Effector memory CD8-positive, alpha-beta T cell (primary cell): ENCODE measurements at regions not wholly inside any gene's neighbourhood (a gene's known extent, or its start where the extent isn't known, plus 50 kb on each side); places are given as distances from the start of the nearest gene placed in this dataset.

Experiments
- ATAC-seq: fragments of 150-1000 bp; cut with Tn5 transposase; replicated peaks from 2 replicates; pipeline ENCODE4 v1.10.0; 2021; ENCODE audit warnings: mild to moderate bottlenecking, moderate library complexity
- DNase-seq, 3 experiments: peaks; one replicate each; pipeline ENCODE4 v3.0.0; 2021
- H3K27ac Mint-ChIP-seq, 2 donors: one replicate each; pipeline ENCODE4 v1.8.0; 2022; ENCODE audit warnings: mild to moderate bottlenecking in 2 of 2, mixed read lengths in 2 of 2, moderate library complexity in 2 of 2
- H3K27me3 Mint-ChIP-seq, 2 donors: one replicate each; pipeline ENCODE4 v1.8.0; 2022; ENCODE audit warnings: mixed read lengths in 2 of 2
- H3K36me3 Mint-ChIP-seq: one replicate; pipeline ENCODE4 v1.8.0; 2022; ENCODE audit warnings: mild to moderate bottlenecking, moderate library complexity, mixed read lengths; ENCODE audit not compliant: insufficient read depth
- H3K4me1 Mint-ChIP-seq, 2 donors: one replicate each; pipeline ENCODE4 v1.8.0; 2022; ENCODE audit warnings: low read depth in 2 of 2, mixed read lengths in 2 of 2
- H3K4me3 Mint-ChIP-seq, 2 donors: one replicate each; pipeline ENCODE4 v1.8.0; 2022; ENCODE audit warnings: mild to moderate bottlenecking in 2 of 2, mixed read lengths in 2 of 2, moderate library complexity in 2 of 2
- H3K9me3 Mint-ChIP-seq, 2 donors: one replicate each; pipeline ENCODE4 v1.8.0; 2022; ENCODE audit warnings: mixed read lengths in 2 of 2

DNA sequence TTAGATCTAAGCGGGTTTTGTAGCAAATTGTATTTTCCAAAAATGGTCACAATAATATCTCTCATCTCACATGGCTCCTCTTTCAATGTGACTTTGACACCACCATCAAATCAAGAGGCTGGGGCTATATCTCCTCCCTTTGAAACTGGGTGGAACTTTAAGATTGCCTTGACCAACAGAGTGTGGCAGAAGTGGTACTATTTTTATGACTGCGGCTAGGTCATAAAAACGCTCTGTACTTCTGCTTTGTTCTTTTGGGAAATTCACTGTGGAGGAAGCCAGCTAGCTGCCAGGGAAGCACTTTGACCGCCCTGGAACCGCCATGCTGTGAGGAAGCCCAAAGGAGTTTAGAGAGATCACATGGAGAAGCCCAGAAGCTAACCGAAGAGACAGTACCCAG, 50.7 kb upstream of the ACOT11 start:
- ATAC-seq (no peak), DNase-seq (no peak)
- Mint-ChIP-seq H3K36me3 (no peaks in the 10 kb centered on the region), H3K9me3 (no peaks in the 10 kb centered on the region), H3K4me3 (no peak overlapping the region), H3K27ac (no peak overlapping the region), H3K4me1 (peaks cover 4 to 6% of the 10 kb centered on the region in 2 donors), H3K27me3 (peaks cover 44 to 89% of the 10 kb centered on the region in 2 donors)

DNA sequence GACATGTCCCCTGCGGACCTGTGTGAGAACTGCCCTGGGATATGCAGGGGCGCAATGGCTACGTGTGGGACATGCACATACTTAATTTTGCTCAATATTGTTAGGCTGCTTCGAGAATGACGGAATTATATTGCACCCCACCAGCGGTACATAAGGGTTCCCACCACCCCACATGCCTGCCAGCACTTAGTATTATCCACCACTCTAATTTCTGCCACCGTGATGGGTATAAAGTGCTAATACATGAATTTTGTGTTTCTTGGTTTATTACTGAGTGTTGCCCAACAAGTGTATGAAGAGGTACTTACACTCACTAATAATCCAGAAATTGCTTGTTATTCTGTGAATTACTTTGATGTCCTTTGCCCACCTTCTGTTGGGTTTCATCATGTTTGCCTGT, 52.1 kb upstream of the ACOT11 start:
- ATAC-seq (no peak), DNase-seq (no peak)
- Mint-ChIP-seq H3K9me3 (no peaks in the 10 kb centered on the region), H3K4me1 (peaks cover 4 to 6% of the 10 kb centered on the region in 2 donors), H3K27ac (no peak overlapping the region), H3K36me3 (no peaks in the 10 kb centered on the region), H3K27me3 (peaks cover 42 to 82% of the 10 kb centered on the region in 2 donors), H3K4me3 (no peak overlapping the region)

DNA sequence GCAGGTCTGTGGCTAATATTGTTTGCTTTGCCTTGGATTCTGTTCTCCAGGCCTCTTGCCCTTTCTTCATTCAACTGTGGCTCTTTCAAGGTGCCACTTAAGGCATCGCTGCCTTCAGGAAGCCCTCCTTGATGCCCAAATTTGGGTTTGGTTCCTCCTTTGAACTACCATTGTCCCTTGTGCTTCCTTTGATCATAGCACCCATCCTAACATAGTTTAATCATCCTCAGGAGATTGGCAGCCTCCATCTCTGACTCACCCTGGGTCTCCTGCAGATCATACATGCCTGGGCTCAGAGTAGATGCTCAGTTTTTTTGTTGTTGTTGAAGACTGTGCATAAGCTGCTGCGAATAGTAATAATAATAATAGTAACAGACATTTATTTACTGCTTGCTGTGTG, 54.4 kb upstream of the ACOT11 start:
- no peak overlapping the region for H3K4me3 Mint-ChIP-seq
- peaks cover 38 to 63% of the 10 kb centered on the region in 2 donors for H3K27me3 Mint-ChIP-seq
- no peak for ATAC-seq

DNA sequence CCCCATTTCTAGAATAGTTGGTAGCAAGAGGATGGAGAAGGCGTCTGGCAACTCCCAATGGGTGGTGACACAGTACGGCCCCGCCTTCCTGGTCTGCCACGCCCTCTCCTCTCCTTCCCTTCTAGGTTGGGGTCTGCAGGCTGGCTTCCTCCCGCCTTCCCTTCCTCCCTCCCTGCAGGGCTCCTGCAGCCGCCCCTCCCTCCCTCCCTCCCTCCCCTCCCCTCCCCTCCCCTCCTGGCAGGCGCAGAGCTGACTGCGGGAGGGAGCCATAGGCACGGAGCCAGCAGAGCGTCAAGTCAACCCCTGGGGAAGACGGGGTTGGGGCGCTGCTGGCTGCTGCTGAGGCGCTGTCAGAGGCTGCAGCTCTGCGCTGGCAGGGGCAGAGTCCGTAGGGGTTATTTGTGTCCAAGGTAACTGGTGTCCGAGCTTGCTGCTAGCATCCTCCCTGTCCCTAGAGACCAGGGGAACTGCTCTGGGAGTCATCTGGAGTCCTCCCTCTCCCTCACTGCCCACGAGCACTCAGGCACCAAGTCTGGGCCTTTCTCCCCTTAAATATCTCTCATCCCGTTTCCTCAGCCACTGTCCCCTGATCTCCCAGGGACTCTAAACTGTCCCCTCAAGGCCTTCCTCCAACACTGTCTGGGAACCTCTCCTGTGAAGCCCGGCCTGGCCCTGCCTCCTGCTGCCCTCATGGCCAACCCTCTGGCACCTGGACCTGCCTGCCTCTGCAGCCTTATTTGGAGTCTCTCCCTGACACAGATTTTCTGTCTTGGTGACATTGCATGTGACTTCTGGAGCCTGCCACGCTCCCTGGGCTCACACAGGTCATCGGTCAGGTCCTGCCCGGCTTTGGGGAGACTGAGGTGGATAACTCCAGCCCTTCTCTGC, 57.4 kb upstream of the ACOT11 start:
- DNase-seq (no peak), ATAC-seq (no peak)
- Mint-ChIP-seq H3K4me3 (peak overlapping the region in 1 of 2 donors; percentile 18), H3K36me3 (peaks cover 6% of the 10 kb centered on the region), H3K9me3 (no peaks in the 10 kb centered on the region), H3K27ac (peak overlapping the region in 1 of 2 donors; percentile 59), H3K4me1 (peaks cover 25% of the 10 kb centered on the region in 2 donors), H3K27me3 (peaks cover 13 to 33% of the 10 kb centered on the region in 2 donors)

More for the DNA sequence above, 54.4 kb upstream of the ACOT11 start:
- H3K36me3 Mint-ChIP-seq: no peaks in the 10 kb centered on the region
- H3K4me1 Mint-ChIP-seq: peaks cover 3 to 10% of the 10 kb centered on the region in 2 donors
- no peak overlapping the region for H3K27ac Mint-ChIP-seq
- H3K9me3 Mint-ChIP-seq: no peaks in the 10 kb centered on the region
- no peak for DNase-seq

DNA sequence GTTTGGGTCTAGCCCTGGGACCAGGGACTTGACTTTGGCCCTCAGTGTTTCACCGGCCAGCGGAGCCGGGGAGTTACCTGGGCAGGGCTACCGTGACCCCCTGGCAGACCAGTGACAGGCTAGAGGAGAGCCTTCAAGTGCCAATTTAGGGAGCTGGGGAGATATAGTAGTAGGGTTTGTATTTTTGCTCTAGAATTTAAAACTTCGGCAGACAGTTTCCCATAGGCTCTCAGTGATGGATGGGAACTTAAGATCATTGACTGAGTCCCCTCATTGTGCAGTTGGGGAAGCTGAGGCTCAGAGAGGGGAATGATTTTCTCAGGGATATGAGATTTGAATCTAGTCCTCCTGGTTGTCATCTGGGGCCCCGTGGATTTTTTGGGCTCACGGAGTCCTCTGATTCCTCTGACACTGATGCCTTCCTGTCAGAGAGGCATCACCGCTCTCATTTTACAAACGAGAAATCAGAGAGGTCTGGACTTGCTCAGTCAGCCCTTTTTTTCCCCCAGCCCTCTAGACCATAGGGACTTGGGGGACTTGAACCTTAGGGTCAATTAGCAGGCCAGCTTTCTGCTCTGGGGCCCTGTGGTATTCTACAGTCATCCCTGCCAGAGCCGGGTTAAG, 58.3 kb upstream of the ACOT11 start:
- Mint-ChIP-seq H3K4me1 (peaks cover 32% of the 10 kb centered on the region in 2 donors), H3K36me3 (peaks cover 12% of the 10 kb centered on the region), H3K9me3 (no peaks in the 10 kb centered on the region), H3K27ac (peak overlapping the region; percentile 80 to 86), H3K4me3 (peak overlapping the region; percentile 71 to 92), H3K27me3 (peaks cover 7 to 25% of the 10 kb centered on the region in 2 donors)
- no peak for DNase-seq
- no peak for ATAC-seq

DNA sequence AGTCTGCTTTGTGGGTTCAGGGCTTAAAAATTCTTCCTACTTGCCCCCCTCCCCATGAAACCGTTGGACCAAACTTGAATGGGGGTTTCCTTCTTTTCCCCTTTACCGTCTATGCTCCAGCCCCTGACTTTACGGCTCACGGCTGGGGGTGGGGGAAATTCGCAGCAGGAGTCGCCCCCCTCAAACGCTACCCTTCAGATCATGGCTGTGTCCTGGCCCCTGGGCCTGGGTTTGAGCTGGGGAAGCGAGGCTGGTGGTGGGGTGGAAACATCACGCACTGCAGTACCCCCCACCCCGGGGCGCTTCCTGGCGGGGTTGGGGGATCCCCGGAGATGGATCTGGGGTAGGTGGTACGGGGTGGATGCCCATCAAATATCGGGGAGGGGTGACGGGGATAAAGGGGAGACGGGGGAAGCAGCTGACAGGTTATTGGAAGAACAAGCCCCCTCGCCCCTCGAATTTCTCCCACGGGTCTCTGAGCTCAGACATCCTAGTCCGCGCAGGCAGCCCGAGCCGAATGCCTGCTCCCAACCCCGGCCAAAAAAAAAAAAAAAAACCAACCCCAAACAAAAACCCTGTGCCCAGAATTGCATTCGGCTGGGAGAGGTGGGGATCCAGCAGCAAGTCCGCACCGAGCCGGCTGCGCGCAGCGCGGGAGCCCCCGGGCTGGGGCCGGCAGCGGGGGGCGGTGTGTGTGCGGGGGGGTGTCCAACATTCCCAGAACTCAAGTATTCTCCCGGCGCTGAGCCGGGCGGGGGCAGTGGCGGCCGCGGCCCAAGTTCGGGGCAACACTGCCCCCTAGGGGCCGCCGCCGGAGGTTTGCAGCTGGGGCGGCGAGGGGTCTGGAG, 59.0 kb upstream of the ACOT11 start:
- peaks cover 37 to 39% of the 10 kb centered on the region in 2 donors for H3K4me1 Mint-ChIP-seq
- DNase-seq (peak; percentile 68 to 75 (median 69)), ATAC-seq (peak; percentile 67)
- H3K4me3 Mint-ChIP-seq: peak overlapping the region; percentile 71 to 92
- peaks cover 12% of the 10 kb centered on the region for H3K36me3 Mint-ChIP-seq
- H3K27me3 Mint-ChIP-seq: peaks cover 7 to 17% of the 10 kb centered on the region in 2 donors
- peak overlapping the region; percentile 80 to 86 for H3K27ac Mint-ChIP-seq
- H3K9me3 Mint-ChIP-seq: no peaks in the 10 kb centered on the region

DNA sequence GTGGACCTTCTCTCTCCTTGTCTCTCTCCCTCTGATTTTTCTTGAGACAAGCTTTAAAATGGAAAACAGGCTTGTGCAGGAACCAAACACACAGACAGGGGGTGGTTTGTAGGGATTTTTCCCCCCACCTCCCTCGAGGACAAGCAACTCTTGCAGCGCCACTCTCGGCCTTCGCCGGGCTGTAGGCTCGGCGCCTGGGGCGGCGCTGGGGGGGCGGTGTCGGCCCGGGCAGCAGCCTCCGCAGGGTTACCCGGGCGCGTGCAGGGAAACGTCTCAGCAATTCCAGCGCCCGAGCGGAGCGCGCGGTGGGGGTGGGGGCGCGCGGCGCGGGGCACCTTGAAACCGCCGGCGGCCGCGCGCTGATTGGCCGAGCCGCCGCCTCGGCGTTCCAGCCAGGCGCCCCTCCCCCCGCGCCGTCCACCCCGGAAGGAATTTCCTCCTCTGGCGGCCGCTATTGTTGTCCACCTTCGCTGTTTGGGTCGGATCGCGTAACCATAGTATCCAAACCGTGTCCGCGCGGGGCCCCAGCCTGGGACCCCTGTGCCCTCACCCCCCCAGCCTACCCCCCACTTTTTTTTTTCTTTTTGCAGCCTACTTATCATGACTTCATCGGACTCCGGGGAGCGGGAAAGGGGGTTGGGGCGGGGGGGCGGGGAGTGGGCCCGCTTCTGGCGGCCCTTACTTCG, 59.8 kb upstream of the ACOT11 start:
- Mint-ChIP-seq H3K9me3 (no peaks in the 10 kb centered on the region), H3K27me3 (peaks cover 7 to 9% of the 10 kb centered on the region in 2 donors), H3K4me1 (peaks cover 41 to 44% of the 10 kb centered on the region in 2 donors), H3K4me3 (peak overlapping the region; percentile 71 to 92), H3K27ac (peak overlapping the region; percentile 80 to 86), H3K36me3 (peaks cover 12% of the 10 kb centered on the region)
- DNase-seq (peak; percentile 67 to 70 (median 69)), ATAC-seq (peak; percentile 59)

DNA sequence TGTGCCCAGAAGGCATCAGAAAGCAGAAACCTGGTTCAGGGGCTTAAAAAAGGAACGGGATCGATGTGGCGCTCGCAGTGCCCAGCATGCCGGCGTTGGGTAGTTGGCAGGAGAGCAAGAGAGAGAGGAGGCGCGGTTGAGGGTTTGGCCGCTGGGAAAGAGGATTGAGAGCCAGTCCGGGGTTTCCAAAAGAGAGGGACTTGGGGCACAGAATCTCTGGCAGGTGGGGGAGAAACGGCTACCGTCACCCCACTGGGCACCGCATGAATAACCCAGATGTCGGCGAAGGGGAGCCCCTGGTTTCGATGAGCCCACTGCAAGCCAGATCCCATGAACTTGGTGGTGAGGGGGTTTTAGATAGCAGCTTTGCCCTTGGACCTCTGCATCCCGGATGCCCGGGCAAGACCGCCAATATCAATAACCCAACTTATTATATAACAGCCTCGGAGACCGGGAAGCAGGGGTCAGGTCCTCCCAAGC, 60.4 kb upstream of the ACOT11 start:
- Mint-ChIP-seq H3K4me1 (peaks cover 41 to 44% of the 10 kb centered on the region in 2 donors), H3K4me3 (peak overlapping the region; percentile 71 to 92), H3K27ac (peak overlapping the region; percentile 80 to 86), H3K36me3 (peaks cover 12% of the 10 kb centered on the region), H3K9me3 (no peaks in the 10 kb centered on the region), H3K27me3 (peaks cover 7% of the 10 kb centered on the region in 2 donors)
- no peak for DNase-seq
- no peak for ATAC-seq

DNA sequence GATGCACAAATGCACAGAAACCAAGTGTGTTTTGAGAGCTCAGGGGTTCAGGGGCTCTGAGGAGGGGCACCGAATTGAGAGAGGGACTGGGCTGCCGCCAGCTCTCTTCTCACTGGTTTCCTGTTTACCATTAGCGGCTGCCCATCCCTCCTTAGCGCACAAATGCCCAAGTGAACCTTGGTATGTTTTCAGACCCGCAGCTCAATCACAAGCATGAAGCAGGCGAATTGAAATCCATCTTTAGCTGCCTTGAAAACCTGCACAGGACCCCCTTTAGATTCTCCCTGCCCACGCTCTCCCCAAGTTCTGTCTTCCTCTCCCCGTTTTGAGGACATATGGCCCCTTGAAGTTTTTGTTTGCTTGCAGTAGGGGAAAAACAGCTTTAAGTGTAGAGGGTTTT, 61.1 kb upstream of the ACOT11 start:
- H3K36me3 Mint-ChIP-seq: peaks cover 12% of the 10 kb centered on the region
- H3K4me3 Mint-ChIP-seq: peak overlapping the region; percentile 71 to 92
- H3K27ac Mint-ChIP-seq: peak overlapping the region; percentile 80 to 86
- ATAC-seq (no peak), DNase-seq (no peak)
- no peaks in the 10 kb centered on the region for H3K9me3 Mint-ChIP-seq
- H3K4me1 Mint-ChIP-seq: peaks cover 43 to 46% of the 10 kb centered on the region in 2 donors
- H3K27me3 Mint-ChIP-seq: peaks cover 7% of the 10 kb centered on the region in 2 donors

DNA sequence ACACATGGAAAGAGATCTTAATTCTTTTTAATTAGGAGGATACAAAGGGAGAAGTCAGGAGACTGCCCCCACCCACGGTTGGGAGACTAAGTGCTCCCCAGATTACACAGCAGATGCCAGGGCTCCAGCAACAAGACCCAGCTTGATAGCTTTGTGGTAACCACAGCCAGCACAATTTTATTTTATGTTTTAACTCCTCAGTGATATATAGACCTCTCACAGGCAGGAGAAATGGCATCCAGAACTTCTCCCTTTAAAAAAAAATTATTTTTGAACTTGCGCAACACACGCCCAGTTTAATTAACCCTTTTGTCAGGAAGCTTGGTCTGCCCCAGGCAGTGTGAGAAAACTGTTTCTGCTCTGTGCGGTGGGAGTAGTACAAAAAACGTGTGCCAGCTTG, 62.6 kb upstream of the ACOT11 start:
- no peaks in the 10 kb centered on the region for H3K27me3 Mint-ChIP-seq

DNA sequence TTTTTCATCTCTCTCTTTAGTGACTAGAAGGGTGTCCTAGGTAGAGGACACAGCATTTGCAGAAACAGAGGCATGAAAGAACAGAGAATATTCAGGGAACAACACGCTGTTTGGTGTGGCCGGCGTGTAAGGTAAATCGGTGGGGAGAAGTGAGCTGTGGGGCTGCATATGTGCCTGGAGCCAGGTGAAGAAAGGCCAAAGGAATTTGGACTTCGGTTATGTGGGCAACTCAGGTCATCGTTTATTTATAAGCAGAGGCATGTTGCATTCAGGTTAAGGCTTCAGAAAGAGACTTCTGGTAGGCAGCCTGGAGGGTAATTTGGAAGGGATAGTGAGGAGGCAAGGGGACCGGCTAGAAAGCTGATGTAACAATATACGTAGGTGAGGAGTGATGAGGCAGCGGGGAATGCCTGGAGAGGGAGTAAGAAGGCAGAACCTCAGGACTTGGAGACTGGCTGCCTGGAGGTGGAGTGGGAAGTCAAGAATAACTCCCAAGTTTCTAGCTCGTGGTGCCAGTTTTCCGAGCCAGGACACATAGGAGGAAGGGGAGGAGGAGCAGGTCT, 64.1 kb upstream of the ACOT11 start:
- peaks cover 65 to 73% of the 10 kb centered on the region in 2 donors for H3K4me1 Mint-ChIP-seq
- ATAC-seq (no peak), DNase-seq (no peak)
- no peaks in the 10 kb centered on the region for H3K9me3 Mint-ChIP-seq
- no peaks in the 10 kb centered on the region for H3K27me3 Mint-ChIP-seq
- no peak overlapping the region for H3K4me3 Mint-ChIP-seq
- H3K27ac Mint-ChIP-seq: peak overlapping the region in 1 of 2 donors; percentile 86
- H3K36me3 Mint-ChIP-seq: peaks cover 19% of the 10 kb centered on the region

More for the DNA sequence above, 62.6 kb upstream of the ACOT11 start:
- H3K4me1 Mint-ChIP-seq: peaks cover 56 to 61% of the 10 kb centered on the region in 2 donors
- H3K4me3 Mint-ChIP-seq: peak overlapping the region; percentile 71 to 92
- ATAC-seq (no peak), DNase-seq (no peak)
- peak overlapping the region; percentile 71 to 86 for H3K27ac Mint-ChIP-seq
- no peaks in the 10 kb centered on the region for H3K9me3 Mint-ChIP-seq
- peaks cover 19% of the 10 kb centered on the region for H3K36me3 Mint-ChIP-seq

DNA sequence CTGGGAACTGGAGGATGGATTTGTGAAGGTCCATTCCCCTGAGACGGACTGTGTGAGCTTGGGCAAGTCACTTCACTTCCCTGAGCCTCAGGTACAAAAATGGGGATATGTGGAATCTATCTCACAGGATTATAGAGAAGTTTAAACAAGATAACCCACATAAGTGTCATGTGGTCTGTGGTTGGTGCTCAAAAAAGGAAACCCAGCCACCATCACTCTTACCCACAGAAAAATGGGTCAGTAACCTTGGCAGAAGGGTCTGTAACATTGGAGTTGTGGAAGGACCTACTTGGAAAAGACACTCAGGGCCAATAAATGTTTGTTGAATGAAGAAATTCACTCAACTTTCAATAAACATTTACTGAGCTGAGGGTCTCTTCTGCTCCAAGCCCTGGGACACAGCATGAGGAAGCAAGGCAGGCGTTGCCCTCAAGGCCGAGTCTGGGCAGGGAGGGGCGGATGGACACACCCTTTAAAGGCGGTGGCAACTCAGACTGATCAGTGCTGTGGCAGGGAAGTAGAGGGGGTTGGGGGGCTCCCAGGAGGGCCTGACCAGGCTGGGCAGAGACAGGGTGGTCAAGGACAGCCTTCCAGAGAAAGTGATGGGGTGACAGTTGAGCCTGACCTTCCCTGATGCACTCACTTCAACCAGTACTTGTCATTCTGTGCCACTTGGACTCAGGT, 66.7 kb upstream of the ACOT11 start:
- no peaks in the 10 kb centered on the region for H3K27me3 Mint-ChIP-seq
- peak overlapping the region; percentile 94 to 95 for H3K27ac Mint-ChIP-seq
- H3K36me3 Mint-ChIP-seq: peaks cover 14% of the 10 kb centered on the region
- peak overlapping the region; percentile 66 to 88 for H3K4me3 Mint-ChIP-seq
- ATAC-seq (peak; percentile 86), DNase-seq (peak; percentile 22 to 43 (median 34))
- H3K9me3 Mint-ChIP-seq: no peaks in the 10 kb centered on the region
- H3K4me1 Mint-ChIP-seq: peaks cover 69 to 71% of the 10 kb centered on the region in 2 donors
